ENCODE measurements at regions not wholly inside any gene's neighbourhood (a gene's known extent, or its start where the extent isn't known, plus 50 kb on each side); places are given as distances from the start of the nearest gene placed in this dataset.

DNA sequence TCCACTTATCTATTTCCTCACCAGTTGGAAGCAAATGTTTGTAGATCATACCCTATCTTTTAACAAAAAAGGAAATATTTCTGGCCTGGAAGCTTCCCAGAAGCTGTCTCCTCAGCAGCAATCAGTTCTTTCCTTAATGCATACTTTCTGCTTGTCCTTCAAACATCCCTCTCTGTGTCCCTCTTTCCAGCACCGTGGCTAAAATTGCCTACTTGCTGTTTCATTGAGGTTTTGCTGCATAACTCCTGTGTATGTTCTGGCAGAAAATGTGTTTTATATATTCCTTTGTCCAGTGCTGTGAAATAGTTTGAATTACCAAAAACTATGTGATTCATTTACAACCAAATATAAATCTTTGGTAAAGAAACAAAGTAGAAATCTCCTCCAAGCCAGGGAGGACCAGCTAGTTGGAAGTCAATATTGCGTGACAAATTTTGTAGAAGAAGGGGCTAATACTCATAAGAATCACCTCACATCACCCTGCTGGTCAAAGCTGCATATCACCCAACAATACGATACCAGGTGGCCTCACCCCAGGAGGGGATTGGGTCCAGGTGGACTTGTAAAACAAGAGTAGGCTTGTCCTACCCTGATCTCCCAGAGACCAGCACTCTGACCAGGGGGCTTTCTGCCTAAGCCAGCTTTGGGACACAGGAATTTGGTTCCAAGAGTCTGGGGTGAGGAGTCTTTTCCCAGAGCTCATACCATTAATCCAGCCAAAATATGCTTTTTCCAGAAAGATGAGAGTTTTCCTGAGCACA, 198.4 kb upstream of the SNX2 start:
- TF ChIP-seq CTCF (IDR thresholded peaks at IDR 0.05) (no peak), POLR2A (IDR thresholded peaks at IDR 0.05) (no peak)
